ENCODE measurements at regions not wholly inside any gene's neighbourhood (a gene's known extent, or its start where the extent isn't known, plus 50 kb on each side); places are given as distances from the start of the nearest gene placed in this dataset.

DNA sequence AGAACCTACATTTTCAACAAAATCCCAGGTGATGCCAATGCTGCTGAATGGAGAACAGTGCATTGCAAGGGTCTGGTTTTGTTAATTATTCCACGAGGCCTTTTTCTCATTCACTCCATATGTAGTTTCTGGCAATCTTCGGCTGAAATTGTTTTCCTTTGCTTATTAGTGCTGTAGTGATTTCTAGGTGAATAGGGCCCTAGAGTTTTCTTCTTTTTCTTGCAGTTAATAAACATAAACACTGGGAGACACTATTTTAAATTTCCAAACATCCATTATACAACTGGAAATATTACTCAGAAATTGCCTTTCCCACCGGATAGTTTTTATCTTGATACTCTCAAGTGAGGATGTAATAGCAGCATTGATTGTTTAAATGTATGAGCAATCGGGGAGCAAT lies 435.6 kb downstream of the XPNPEP1 start:
- DNase-seq (ENCODE audit: low read depth), result no peak

DNA sequence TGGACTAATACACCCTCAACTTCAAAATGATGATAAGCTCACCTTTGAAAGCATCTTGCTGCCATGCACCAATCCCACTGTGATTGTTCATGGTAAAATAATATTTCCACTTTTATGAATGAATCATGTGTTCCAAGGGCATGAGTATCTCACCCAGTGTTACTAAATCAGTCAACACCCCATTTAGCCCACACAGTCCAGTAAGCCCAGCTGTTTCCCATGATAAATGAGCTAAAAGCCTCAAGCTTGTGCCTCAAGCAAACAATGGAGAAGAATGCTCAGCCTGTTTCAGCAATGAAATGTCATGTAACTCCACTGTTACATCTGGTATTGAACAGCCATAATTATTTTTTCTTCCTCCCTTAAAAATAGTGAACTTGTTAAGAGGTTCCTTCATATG lies 442.5 kb downstream of the XPNPEP1 start:
- DNase-seq (ENCODE audit: low read depth), result no peak

DNA sequence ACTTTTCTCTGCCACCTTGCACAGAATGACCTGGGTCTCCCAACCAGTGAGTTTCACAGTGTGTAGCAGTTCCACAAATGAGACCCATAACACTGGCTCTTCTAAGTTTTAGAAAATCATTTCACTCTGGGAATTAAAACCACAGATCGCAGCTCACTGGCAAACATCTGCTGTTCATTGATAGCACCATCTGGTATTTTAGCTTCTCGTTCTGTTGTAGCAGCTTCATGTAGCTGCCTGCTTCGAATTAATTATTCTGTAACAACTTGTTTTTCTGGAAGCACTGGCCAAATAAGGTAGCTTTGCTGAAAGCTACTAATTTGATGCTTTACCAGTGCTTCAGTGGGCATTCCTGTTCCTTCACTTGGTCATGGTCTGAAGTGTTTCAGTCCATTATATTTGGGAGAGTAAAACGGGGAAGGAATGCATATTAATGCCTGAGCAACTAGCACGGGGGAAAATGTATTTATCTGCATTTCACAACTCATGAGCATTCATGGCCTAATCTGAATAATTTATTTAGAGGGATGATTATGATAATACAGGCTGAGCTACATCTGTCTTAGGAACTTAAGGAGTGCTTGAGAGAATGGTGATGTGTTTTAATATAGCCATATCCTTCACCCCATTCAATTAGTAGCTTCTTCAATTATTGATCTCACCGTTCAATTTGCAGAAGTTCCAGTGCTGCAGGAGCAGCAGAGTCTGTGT lies 447.4 kb downstream of the XPNPEP1 start:
- no peak for DNase-seq (ENCODE audit: low read depth)

DNA sequence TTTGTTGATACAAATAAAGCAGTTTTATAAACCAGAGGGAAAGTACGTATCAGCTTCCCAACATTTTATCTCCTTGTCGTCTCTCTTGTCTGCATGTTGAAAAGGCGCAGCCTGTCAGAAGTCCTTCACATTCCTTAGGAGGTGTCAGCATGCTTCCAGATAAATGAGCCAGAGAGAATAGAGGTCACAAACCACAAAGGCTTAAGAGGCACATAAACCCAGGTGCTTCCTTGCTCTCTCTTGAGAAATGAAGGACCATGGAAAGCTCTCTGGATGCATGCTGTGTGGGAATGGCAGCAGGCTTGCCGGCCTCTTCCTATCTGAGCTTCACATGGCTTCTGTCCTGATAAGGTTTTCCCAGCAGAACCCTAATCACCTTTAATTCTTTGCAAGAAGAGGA lies 448.5 kb downstream of the XPNPEP1 start:
- no peak for DNase-seq (ENCODE audit: low read depth)

DNA sequence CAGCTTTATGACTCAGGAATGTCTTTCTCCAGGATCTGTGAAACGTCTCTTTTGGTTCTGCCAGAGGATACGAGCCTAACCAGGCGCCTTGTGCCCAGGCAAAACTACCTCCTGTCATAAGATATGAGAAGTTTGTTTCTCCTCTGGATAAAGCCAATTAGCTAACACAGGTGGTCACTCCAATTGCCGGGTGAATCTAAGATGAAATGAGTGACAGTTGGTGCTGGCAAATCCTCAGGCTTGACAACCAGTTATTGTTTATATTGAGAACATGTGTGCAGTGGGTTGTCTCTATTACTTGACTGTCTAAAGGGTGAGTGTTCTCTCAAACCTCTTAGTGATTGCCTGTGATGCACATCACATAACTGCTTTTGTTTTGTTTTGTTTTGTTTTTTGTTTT lies 449.1 kb downstream of the XPNPEP1 start:
- no peak for DNase-seq (ENCODE audit: low read depth)

DNA sequence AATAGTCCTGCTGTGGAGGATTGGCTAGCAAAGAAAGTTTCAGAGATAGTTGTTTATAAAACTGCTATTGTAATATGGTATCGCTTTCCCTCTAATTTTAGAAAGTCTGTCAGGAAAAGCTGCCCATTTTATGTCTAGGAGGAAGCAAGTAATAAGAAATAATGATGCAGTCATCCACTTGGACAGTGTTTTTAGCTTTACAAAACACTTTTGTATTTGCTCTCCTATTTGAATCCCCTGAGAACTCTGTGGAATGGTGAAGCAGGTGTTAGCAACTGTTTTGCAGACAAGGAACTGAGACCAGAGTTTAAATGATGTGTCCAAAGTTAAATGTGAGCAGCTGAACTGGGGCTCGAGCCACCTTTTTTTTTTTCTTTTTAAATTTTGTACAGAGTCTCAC lies 455.8 kb downstream of the XPNPEP1 start:
- no peak for DNase-seq (ENCODE audit: low read depth)

DNA sequence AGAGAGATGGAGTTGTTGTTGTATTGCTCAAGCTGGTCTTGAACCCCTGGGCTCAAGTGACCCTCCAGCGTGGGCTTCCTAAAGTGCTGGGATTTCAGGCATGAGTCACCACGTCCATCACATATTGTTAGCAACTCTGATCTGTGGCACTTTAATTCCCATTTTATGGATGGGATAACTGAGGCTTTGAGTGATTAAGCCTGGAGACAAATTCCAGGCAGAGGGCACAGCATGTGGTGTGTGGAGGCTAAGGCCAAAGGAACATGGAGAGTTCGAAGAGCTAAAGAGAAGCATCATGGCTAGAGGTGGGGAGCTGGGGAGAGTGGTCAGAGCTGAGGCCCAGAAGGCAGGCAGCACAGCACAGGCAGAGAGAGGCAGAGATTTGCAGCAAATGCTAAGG lies 458.4 kb downstream of the XPNPEP1 start:
- no peak for DNase-seq (ENCODE audit: low read depth)

DNA sequence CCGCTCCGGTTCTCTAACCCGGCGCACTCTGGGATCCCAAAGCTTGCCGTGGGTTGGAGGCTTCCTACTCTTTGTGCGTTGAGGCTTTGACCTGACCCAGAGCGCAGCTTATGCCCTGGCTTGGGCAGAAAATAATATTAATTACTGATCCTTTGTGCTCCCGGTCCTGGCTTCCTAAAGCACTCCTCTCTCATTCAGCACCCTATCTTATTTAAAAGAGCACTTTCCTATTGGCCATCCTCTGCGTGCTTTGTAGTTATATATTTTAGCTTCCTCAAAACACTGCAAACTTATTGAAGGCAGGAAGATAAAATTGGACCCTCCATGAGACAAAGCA lies 466.0 kb downstream of the XPNPEP1 start:
- DNase-seq (ENCODE audit: low read depth), result no peak

DNA sequence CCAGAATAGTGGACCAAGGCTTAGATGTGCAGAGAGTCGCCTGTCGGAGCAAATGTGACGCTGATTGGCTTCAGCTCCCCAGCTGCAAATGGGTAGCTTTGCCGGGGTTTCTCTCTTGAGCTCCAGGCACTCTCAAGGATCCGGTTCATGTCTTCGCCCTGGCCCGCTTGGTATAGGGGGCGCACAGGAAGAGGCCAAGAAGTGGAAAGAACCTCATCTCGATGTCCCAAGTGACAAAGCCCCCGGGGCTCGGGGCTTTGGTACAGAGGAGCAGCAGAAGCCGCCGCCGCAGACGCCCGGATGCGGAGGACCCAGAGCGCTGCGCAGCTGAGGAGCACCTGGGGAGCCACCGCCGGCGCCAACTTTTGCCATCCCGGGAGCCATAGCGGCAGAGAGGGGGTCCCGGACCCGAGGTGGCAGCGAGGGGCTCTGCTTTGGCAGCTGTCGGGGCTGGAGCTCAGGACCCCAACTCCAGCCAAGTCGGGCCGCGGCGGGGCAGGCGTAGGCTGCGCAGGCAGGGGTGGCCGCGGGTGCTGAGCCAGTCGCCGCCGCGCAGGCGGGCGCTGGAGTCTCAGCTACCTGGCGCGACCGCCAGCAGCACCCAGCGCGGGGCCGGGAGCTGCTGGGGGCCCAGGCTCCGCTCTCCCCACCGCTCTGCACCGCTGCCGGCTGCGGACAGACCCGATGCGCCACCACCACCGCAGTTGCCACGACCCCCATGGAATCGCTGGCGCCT lies 466.6 kb downstream of the XPNPEP1 start:
- DNase-seq (ENCODE audit: low read depth), result no peak

DNA sequence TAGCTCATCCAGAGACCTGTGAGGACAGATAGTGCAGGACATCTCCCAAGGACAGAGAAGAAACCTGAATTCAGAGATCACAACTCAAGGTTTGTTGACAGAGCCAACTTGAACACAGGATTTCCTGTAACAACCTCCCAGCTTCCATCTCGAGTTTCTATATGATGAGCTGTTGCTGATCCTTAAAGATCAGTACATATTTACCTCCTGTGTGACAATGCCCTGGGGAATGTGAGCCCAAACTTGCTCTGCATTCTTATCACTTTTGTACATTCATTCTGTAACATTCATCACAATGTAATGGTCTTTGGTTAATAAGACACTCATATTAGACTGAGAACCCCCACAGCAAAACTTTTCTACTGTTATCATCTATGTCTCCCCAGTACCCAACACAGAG lies 468.6 kb downstream of the XPNPEP1 start:
- no peak for DNase-seq (ENCODE audit: low read depth)

DNA sequence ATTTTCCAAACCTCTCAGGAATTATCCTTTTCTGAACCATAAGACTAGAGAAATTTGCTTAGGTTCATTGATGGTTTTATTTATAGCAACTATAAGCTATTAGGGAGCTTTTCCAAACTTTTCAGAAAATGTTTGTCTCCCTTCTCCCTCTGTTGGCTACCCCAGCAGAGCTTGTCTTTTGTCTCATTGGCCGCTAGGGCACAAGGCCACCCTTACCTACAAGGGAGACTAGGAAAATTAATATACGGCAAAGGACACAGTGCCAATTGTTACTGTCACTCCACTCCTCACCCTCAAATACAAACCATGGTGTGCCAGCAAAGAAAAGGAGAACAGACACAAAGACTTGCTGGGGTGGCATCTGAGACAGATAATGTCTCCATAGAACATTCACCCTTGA lies 471.4 kb downstream of the XPNPEP1 start:
- DNase-seq (ENCODE audit: low read depth), result no peak

DNA sequence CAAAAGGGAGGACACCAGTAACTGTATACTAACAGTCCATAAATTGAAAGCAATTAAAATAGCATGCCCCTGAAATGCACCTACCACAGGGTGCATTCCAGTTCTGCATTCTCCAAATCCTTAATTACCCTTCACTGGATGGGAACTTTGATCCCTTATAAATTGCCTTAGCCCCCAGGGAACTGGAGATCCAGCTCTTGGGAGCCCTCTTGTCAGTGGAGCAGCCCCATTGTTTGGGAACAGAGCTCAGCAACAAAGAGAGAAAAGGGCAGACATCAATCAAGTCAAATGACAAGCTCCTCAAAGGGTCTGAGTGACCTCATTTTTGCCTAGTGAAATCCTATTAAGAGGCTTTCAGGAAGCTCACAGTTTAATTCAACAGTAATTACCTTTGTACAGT lies 472.6 kb downstream of the XPNPEP1 start:
- no peak for DNase-seq (ENCODE audit: low read depth)

DNA sequence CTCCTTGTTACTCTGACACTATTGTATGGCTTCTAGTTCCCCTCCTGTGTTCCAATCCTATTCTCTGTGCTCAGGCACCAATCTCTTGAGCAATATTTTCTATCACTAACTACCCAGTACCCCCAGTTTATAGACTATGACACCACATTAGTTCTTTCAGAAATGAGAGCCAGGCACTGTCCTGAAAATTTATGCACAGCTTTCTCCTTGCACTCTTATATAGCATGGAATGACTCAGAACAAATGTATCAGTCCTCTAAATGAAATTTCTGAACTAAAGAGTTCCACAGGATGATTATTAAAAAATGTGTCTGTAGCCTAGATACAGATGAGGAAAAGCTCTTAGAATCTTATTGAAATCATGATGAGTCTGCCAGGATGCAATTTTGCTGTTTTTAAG lies 489.9 kb downstream of the XPNPEP1 start:
- no peak for DNase-seq (ENCODE audit: low read depth)

DNA sequence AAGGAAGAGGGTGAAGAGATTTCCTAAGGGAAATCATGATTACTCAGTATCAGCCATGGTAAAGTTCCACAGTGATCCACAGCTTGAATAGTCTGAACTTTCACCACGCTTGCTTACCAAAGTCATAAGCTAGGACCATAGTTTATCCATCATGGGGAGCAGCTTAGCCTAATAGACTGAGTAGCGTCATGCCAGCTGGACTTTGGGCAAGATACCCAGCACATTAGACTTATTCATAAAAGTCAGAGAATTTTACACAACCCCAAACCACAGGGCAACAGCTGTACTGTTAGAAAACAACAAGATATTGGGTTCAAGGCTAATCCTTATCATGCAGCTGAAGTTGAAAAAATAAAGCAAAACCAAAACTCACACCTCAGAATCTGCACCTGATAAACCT lies 491.0 kb downstream of the XPNPEP1 start:
- DNase-seq (ENCODE audit: low read depth), result no peak

DNA sequence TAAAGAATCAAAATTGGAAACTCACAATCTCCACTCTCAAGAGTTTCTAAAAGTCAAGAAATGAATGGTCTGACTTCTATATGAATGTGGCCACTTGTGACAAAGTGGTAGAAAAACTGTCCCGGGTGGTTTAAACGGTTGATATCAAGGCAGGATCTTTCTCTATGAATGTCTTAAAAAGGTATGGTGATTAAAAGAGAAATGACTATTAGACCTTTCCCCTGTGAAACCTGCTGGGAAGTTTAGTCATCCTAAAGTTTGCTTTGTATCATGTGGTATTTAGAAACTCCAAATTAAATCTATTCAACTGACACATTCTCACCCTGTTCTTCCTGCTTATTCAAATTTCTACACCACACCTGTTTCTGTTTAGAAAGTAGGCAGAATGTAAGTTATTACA lies 492.5 kb downstream of the XPNPEP1 start:
- DNase-seq (ENCODE audit: low read depth), result no peak

DNA sequence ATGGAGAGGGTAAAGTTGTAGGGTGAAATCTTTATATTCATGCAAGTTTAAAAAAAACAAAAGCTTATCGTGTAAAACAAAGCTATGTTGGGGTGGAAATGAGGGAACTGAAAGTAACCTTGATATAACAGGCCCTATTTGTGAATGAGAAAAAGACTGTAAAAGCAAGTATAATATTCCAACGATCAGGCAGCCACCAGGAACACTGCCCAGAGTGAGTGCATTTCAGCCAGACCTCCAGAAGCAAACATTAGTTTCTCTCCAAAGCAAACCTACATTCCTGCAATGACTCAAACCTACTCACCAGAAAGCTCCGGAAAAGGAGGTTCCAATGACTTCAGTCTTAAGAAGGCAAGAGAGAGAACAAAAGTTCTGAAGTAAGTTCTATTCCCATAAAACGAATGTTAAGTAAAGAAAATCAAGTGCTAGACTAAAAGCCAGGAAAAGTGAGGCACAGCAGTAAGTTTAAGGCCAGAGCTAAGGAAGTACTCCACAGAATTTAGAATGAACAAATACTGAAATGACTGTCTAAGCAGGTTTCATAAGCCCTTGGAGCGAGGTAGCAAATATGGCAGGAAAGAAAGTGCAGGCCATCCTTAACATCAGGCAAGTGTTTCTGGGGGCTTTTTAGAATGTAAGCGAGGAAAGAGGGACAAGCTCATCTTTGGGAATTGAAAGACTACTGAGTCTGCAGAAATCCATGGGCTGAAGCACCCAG lies 493.1 kb downstream of the XPNPEP1 start:
- peak; percentile 54 for DNase-seq (ENCODE audit: low read depth)

DNA sequence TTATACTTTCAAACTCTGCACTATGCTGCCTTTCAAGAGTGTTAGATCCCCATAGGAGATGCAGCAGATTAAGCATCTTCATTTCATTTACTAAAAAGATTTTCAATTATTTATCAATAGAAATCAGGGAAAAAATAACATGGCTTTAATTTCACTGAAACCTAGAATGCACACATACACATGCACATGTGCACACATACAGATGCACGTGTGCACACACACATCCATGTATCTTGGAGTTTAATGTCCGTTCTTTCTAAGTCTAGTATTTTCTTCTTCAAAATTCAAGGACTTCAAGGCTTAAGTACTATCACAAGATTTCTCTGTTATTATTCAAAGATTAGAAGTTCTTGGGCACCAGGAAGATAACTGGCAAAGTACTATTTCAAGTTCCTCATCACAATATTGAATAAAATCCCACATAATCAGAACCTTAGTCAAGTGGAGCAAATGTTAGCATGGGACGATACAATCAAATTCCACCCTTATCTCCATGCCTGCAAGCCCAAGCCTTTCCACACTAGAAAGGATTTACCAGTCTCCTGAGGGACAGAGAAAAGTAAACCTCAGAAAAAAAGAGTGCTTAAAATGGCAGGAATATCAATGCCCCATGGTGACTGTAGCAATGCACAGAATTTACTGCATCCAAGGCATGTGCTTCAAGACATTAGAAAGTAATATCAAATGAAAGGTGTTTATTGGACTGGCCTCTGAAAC lies 494.4 kb downstream of the XPNPEP1 start:
- DNase-seq (ENCODE audit: low read depth), result no peak

DNA sequence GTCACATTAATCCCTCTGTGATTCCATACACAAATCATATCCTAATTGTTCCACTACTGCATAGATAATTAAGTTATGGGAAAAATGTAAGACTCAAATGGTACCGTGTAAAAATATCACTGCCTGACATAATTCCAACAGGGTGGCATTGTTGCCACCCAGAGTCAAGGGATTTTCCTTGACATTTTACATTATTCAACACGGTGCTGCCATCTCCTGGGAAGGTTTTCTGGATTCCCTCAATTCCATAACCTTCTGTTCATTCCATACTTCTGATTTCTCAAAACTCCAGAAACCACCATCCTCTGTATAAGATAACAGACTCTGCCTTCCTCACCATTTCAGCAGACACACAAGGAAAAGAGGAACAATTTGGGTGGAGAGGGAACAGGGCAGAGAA lies 495.9 kb downstream of the XPNPEP1 start:
- peak; percentile 3 for DNase-seq (ENCODE audit: low read depth)

DNA sequence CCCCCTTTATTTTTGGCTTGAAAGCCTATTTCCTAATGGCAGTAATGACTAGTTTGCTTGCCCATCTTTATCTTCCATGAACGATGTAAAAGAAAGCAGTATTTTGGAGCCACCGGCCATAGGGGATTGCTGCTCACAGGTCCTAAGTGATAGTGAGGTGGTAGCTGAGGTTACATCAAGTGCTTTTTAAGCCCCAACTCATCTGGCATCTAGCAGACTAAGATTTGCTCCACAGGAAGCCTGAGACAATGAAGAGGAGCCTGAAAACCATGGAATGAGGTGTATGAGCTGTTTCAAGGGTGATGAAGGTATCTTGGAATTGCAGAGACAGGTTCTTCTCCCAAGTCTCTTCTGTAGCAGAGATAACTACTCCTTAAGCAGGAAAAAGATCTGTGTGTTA lies 496.3 kb downstream of the XPNPEP1 start:
- no peak for DNase-seq (ENCODE audit: low read depth)

DNA sequence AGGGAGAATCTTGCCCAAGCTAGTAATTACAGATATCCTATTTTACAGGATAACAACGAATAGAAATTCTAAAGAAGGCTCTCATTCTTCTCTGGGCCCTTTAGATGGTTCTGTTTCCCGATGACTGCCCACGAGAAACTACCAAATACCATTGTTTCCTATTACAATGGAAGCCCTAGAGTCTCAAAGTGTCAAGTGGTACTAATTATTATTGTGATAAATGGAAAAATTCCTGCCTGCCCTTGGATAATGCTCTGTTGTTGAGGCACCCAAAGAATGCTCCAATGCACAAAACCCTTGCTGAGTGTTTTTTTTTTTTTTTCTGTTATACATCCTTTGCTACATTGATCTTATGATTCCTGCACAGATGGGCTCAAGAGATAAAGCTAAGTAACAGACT lies 504.5 kb downstream of the XPNPEP1 start:
- no peak for DNase-seq (ENCODE audit: low read depth)

DNA sequence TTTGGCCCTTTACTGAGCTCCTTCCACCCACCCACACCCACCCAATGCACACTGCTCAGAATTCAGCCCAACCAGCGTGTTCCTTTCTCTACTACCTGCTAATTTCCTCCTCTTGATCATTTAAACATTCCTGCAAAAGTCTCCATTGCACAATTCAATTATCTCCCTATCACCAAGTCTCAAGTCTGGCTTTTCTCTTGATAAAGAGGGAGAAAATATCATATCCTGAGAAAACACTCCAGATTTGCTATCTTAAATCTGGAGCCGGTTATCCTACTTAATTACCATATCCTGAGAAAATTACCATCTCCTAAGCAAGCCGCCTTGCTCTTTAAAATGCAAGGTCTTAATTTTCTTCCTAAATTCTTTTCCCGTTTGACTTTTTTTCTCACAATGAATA lies 505.5 kb downstream of the XPNPEP1 start:
- DNase-seq (ENCODE audit: low read depth), result no peak

DNA sequence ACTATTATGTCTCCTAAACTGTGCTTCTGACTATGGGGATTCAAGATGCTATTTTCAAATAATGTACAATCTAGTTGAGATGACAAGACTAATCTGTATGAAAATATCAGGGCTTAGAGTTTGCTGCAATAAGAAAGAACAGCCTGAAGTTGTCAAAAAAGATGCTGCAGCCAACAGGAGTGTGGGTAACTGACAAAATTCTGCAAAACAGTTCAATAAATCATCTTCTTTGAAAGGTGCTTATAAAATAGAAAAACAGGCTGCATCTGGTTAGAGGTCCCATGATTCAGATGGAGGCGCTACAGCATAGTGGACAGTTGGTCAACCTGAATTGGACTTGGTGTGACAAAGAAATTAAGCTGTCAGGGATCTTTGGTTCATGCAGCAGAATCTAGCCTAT lies 511.0 kb downstream of the XPNPEP1 start:
- DNase-seq (ENCODE audit: low read depth), result no peak

DNA sequence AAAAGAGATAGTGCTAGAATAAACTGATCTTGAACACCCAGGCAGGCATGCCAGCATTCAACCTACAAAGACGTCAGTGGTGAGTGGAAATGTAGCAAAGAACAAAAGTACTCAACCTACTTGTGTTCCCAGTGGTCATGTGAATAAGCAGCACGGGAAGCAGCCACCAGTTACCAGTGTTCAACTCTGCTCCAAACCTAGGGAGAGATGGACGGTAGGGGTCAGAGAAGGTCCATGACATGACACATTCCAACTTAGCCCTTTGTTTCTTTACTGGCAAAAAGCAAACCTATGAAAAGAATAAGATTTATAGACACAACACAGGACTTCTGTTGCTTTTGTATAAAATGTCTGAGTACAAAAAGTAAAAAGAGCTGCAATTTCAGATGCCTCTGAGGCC lies 511.4 kb downstream of the XPNPEP1 start:
- DNase-seq (ENCODE audit: low read depth), result no peak
